Right lobe of liver (tissue), 4 donors: ENCODE measurements at regions not wholly inside any gene's neighbourhood (a gene's known extent, or its start where the extent isn't known, plus 50 kb on each side); places are given as distances from the start of the nearest gene placed in this dataset.

Experiments used
- POLR2A ChIP-seq: fragments of 450-650 bp; IDR thresholded peaks from one replicate; pipeline ENCODE4 v1.6.1; 2017; ENCODE audit warnings: antibody characterized with exemption, mild to moderate bottlenecking
- TF ChIP-seq, protein P1 (sequence below), 4 donors: fragments of 200-600 bp in 3 of 4; fragments of 450-650 bp in 1 of 4; IDR thresholded peaks; one replicate each; pipeline versions ENCODE4 v1.5.1 to v1.8.0; 2016 to 2022; ENCODE audit warnings: antibody characterized with exemption in 4 of 4, mild to moderate bottlenecking in 2 of 4
- donor health status: DM: no; HTN: no; CAD: no.
- donor health status: DM: no; HTN: no; CAD: no.
- donor health status: DM: no; HTN: yes; CAD: no.

- TF ChIP-seq, protein P1, sequence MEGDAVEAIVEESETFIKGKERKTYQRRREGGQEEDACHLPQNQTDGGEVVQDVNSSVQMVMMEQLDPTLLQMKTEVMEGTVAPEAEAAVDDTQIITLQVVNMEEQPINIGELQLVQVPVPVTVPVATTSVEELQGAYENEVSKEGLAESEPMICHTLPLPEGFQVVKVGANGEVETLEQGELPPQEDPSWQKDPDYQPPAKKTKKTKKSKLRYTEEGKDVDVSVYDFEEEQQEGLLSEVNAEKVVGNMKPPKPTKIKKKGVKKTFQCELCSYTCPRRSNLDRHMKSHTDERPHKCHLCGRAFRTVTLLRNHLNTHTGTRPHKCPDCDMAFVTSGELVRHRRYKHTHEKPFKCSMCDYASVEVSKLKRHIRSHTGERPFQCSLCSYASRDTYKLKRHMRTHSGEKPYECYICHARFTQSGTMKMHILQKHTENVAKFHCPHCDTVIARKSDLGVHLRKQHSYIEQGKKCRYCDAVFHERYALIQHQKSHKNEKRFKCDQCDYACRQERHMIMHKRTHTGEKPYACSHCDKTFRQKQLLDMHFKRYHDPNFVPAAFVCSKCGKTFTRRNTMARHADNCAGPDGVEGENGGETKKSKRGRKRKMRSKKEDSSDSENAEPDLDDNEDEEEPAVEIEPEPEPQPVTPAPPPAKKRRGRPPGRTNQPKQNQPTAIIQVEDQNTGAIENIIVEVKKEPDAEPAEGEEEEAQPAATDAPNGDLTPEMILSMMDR (IDR thresholded peaks at IDR 0.05), result no peak
- TF ChIP-seq POLR2A, result no peak
Measured at GRCh38 chr4:18071894-18072293, 50.3 kb upstream of the LCORL start.
